SK-N-SH (cell line): ENCODE measurements at regions not wholly inside any gene's neighbourhood (a gene's known extent, or its start where the extent isn't known, plus 50 kb on each side); places are given as distances from the start of the nearest gene placed in this dataset.

Experiments used
- CTCF ChIA-PET: fragments of 300-600, 350-600 bp; formaldehyde crosslinking; extraction: SDS; loops from one replicate; lab custom pipeline; 2021; lab: Yijun Ruan, JAX
- POLR2A ChIA-PET: fragments of 350-600 bp; sonication (Branson Sonifier 250); formaldehyde crosslinking; extraction: SDS; loops from one replicate; lab custom pipeline; 2020; ENCODE audit warnings: antibody characterized with exemption, inconsistent platforms; lab: Yijun Ruan, JAX
- DNase-seq: peaks from one replicate; pipeline ENCODE4 v3.0.0; 2012
- H2AFZ ChIP-seq: fragments of 200-600 bp; sonication (generic); 2 replicates; pipeline ENCODE4 v1.8.1; 2016; ENCODE audit warnings: antibody characterized with exemption, mild to moderate bottlenecking, low read depth
- H3F3A ChIP-seq: fragments of 200-600 bp; sonication (generic); replicated peaks from 2 replicates; pipeline ENCODE3; 2016; ENCODE audit warnings: antibody characterized with exemption, mild to moderate bottlenecking; ENCODE audit not compliant: insufficient read depth
- H3K27ac ChIP-seq, 2 experiments: fragments of 200-500 bp in 1 of 2; fragments of 200-600 bp in 1 of 2; sonication (Bioruptor generic) in 1 of 2; sonication (generic), shearing (Covaris generic) in 1 of 2; 2 replicates each; pipeline versions ENCODE4 v1.5.1 to v1.6.1; 2014 to 2016; ENCODE audit warnings: low read depth in 2 of 2, inconsistent platforms in 1 of 2, low read length in 1 of 2, mild to moderate bottlenecking in 1 of 2, mixed read lengths in 1 of 2
- H3K27me3 ChIP-seq: fragments of 200-600 bp; sonication (generic), shearing (Covaris generic); 2 replicates; pipeline ENCODE4 v1.6.1; 2016; ENCODE audit warnings: mixed run types; ENCODE audit not compliant: insufficient read depth
- H3K36me3 ChIP-seq, 2 experiments: fragments of 200-500 bp in 1 of 2; fragments of 200-600 bp in 1 of 2; sonication (Bioruptor generic) in 1 of 2; sonication (generic) in 1 of 2; replicated peaks in 1 of 2; 2 replicates each; pipeline versions ENCODE3 to v1.5.1; 2014 to 2016; ENCODE audit warnings: low read length in 1 of 2, mild to moderate bottlenecking in 1 of 2; ENCODE audit not compliant: insufficient read depth in 2 of 2, control insufficient read depth in 1 of 2
- H3K4me1 ChIP-seq, 2 experiments: fragments of 200-500 bp in 1 of 2; fragments of 200-600 bp in 1 of 2; sonication (Bioruptor generic) in 1 of 2; sonication (generic), shearing (Covaris generic) in 1 of 2; 2 replicates each; pipeline versions ENCODE4 v1.5.1 to v1.6.1; 2014 to 2016; ENCODE audit warnings: low read depth in 1 of 2, low read length in 1 of 2, mixed run types in 1 of 2; ENCODE audit not compliant: insufficient read depth in 2 of 2, control insufficient read depth in 1 of 2
- H3K4me2 ChIP-seq: fragments of 200-600 bp; sonication (generic), shearing (Covaris generic); 2 replicates; pipeline ENCODE4 v1.6.1; 2017; ENCODE audit warnings: mixed run types
- H3K4me3 ChIP-seq, 2 experiments: fragments of 200-500 bp in 1 of 2; fragments of 200-600 bp in 1 of 2; sonication (Bioruptor generic) in 1 of 2; sonication (generic), shearing (Covaris generic) in 1 of 2; 2 replicates each; pipeline versions ENCODE4 v1.5.1 to v1.8.1; 2014 to 2016; ENCODE audit warnings: low read depth in 2 of 2, inconsistent platforms in 1 of 2, low read length in 1 of 2, mild to moderate bottlenecking in 1 of 2, mixed read lengths in 1 of 2, moderate library complexity in 1 of 2
- H3K79me2 ChIP-seq: fragments of 200-600 bp; sonication (generic); 2 replicates; pipeline ENCODE4 v1.8.1; 2017; ENCODE audit warnings: mild to moderate bottlenecking; ENCODE audit not compliant: insufficient read depth
- H3K9ac ChIP-seq: fragments of 200-600 bp; sonication (generic); 2 replicates; pipeline ENCODE4 v1.6.1; 2017; ENCODE audit warnings: mixed run types
- H3K9me2 ChIP-seq: fragments of 200-600 bp; sonication (generic); 2 replicates; pipeline ENCODE4 v1.6.1; 2017; ENCODE audit warnings: mixed run types
- H3K9me3 ChIP-seq: fragments of 200-600 bp; sonication (generic); 2 replicates; pipeline ENCODE4 v1.6.1; 2017; ENCODE audit warnings: mixed run types, mild to moderate bottlenecking, moderate library complexity
- H4K20me1 ChIP-seq: fragments of 200-600 bp; sonication (generic); 2 replicates; pipeline ENCODE4 v1.6.1; 2017; ENCODE audit warnings: mild to moderate bottlenecking, mixed run types; ENCODE audit not compliant: insufficient read depth
- CHD2 ChIP-seq: fragments of 150-350 bp; IDR thresholded peaks from 2 replicates; pipeline ENCODE4 v1.6.1; 2018; ENCODE audit warnings: low read length; ENCODE audit not compliant: partially characterized antibody
- EZH2phosphoT487 ChIP-seq: fragments of 200-600 bp; sonication (generic); IDR thresholded peaks from 2 replicates; pipeline ENCODE4 v1.6.1; 2017; ENCODE audit warnings: low read depth, mixed run types, mild to moderate bottlenecking, antibody characterized with exemption, moderate library complexity, borderline replicate concordance
- FOSL2 ChIP-seq: IDR thresholded peaks from 2 replicates; pipeline ENCODE4 v1.4.0; 2012; ENCODE audit warnings: low read depth, mild to moderate bottlenecking, moderate library complexity, borderline replicate concordance
- FOXJ3 ChIP-seq: sonication (generic); formaldehyde crosslinking; IDR thresholded peaks from 2 replicates; pipeline ENCODE4 v1.5.1; 2020; ENCODE audit warnings: mild to moderate bottlenecking, missing genetic modification reagents
- GATA2 ChIP-seq: sonication (generic); formaldehyde crosslinking; IDR thresholded peaks from 2 replicates; pipeline ENCODE4 v1.5.0; 2020; ENCODE audit warnings: mild to moderate bottlenecking, missing genetic modification reagents
- IRF3 ChIP-seq: fragments of 150-350 bp; IDR thresholded peaks from 2 replicates; pipeline ENCODE4 v1.6.1; 2016; ENCODE audit warnings: mild to moderate bottlenecking, low read depth, low read length
- JUND ChIP-seq: IDR thresholded peaks from 2 replicates; pipeline ENCODE4 v1.4.0; 2012
- MEF2A ChIP-seq: IDR thresholded peaks from 2 replicates; pipeline ENCODE4 v1.4.0; 2012; ENCODE audit warnings: low read depth, borderline replicate concordance
- MXI1 ChIP-seq: IDR thresholded peaks from 2 replicates; pipeline ENCODE4 v1.6.1; 2012; ENCODE audit warnings: mild to moderate bottlenecking, low read depth, low read length, improper control_type of control experiment
- NFIC ChIP-seq: IDR thresholded peaks from 2 replicates; pipeline ENCODE4 v1.4.0; 2012; ENCODE audit warnings: borderline replicate concordance
- PBX3 ChIP-seq: IDR thresholded peaks from 2 replicates; pipeline ENCODE4; 2012
- POLR2AphosphoS5 ChIP-seq: IDR thresholded peaks from 2 replicates; pipeline ENCODE4 v1.6.1; 2012; ENCODE audit warnings: low read depth, low read length
- RCOR1 ChIP-seq: fragments of 150-350 bp; IDR thresholded peaks from 2 replicates; pipeline ENCODE4 v1.6.1; 2017; ENCODE audit warnings: antibody characterized with exemption, low read length
- RXRA ChIP-seq: IDR thresholded peaks from 2 replicates; pipeline ENCODE4 v1.4.0; 2012; ENCODE audit warnings: low read depth, mild to moderate bottlenecking, borderline replicate concordance
- SIN3A ChIP-seq: IDR thresholded peaks from 2 replicates; pipeline ENCODE4 v1.6.1; 2012; ENCODE audit warnings: low read depth, mild to moderate bottlenecking, low read length, moderate library complexity, borderline replicate concordance
- SMC3 ChIP-seq: IDR thresholded peaks from 2 replicates; pipeline ENCODE4 v1.6.1; 2012; ENCODE audit warnings: low read depth, low read length, improper control_type of control experiment
- TEAD4 ChIP-seq: IDR thresholded peaks from 2 replicates; pipeline ENCODE4 v1.4.0; 2012; ENCODE audit warnings: mild to moderate bottlenecking, borderline replicate concordance; ENCODE audit not compliant: insufficient read depth
- USF1 ChIP-seq: IDR thresholded peaks from 2 replicates; pipeline ENCODE4 v1.4.0; 2012; ENCODE audit warnings: low read depth, borderline replicate concordance
- WGBS: methylation state at CpG from one replicate; pipeline ENCODE4 v1.1.6; 2017; ENCODE audit warnings: low lambda C conversion rate; 5-methylcytosine and 5-hydroxymethylcytosine counted together
- TF ChIP-seq, protein P1 (sequence below): IDR thresholded peaks from 2 replicates; pipeline ENCODE4 v1.4.0; 2012; ENCODE audit warnings: low read depth
- TF ChIP-seq, protein P2 (sequence below): IDR thresholded peaks from 2 replicates; pipeline ENCODE4 v1.4.0; 2012; ENCODE audit warnings: low read depth, borderline replicate concordance

- no peaks in the 10 kb centered on the region for H4K20me1 ChIP-seq
- WGBS = 5% methylated on average over 5 of the region's 5 CpGs
Measured at GRCh38 chr21:15191342-15191741, 126.5 kb upstream of the NRIP1 start.

DNA sequence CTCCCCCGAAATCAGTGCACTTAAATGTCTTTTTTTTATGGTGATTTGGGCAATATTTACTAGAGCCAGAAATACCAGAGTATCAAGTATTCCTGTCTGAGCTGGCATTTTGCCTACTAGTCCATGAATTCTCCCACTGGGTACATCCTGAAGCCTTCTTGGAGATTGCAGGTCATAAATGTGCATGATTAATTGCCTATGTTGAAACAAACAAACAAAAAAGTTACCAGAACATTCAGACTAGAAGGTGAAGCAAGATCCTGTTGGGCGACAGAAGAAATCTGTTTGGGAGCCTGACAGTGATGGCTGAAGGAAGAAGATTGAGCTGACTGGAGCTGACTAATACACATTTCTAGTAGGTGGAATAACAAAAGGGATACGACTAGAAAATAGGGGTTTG, 127.4 kb upstream of the NRIP1 start:
- H3K4me1 ChIP-seq = no peaks in the 10 kb centered on the region
- DNase-seq = no peak
- 4% methylated on average over 3 of the region's 3 CpGs for WGBS
- ChIA-PET CTCF (no interaction called here), POLR2A (no interaction called here)
- no peak overlapping the region for H2AFZ ChIP-seq
- no peak overlapping the region for H3K9ac ChIP-seq
- no peaks in the 10 kb centered on the region for H3K36me3 ChIP-seq
- no peaks in the 10 kb centered on the region; the same call in 1 of the 2 replicates for H3K27me3 ChIP-seq
- H3K27ac ChIP-seq = no peak overlapping the region
- no peaks in the 10 kb centered on the region for H3F3A ChIP-seq
- no peak overlapping the region for H3K4me3 ChIP-seq
- H3K4me2 ChIP-seq = no peak overlapping the region
- no peaks in the 10 kb centered on the region for H3K79me2 ChIP-seq
- no peaks in the 10 kb centered on the region for H3K9me3 ChIP-seq
- H4K20me1 ChIP-seq = no peaks in the 10 kb centered on the region
- no peaks in the 10 kb centered on the region for H3K9me2 ChIP-seq
- TF ChIP-seq, protein P1, sequence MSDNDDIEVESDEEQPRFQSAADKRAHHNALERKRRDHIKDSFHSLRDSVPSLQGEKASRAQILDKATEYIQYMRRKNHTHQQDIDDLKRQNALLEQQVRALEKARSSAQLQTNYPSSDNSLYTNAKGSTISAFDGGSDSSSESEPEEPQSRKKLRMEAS = no peak
- no peak for TF ChIP-seq RCOR1
- no peak for TF ChIP-seq GATA2 (CRISPR knock-in tag)
- TF ChIP-seq, protein P2, sequence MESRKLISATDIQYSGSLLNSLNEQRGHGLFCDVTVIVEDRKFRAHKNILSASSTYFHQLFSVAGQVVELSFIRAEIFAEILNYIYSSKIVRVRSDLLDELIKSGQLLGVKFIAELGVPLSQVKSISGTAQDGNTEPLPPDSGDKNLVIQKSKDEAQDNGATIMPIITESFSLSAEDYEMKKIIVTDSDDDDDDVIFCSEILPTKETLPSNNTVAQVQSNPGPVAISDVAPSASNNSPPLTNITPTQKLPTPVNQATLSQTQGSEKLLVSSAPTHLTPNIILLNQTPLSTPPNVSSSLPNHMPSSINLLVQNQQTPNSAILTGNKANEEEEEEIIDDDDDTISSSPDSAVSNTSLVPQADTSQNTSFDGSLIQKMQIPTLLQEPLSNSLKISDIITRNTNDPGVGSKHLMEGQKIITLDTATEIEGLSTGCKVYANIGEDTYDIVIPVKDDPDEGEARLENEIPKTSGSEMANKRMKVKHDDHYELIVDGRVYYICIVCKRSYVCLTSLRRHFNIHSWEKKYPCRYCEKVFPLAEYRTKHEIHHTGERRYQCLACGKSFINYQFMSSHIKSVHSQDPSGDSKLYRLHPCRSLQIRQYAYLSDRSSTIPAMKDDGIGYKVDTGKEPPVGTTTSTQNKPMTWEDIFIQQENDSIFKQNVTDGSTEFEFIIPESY = no peak
- TF ChIP-seq IRF3 = no peak
- TF ChIP-seq MEF2A = no peak
- no peak for TF ChIP-seq POLR2AphosphoS5
- no peak for TF ChIP-seq SMC3
- TF ChIP-seq JUND = no peak
- no peak for TF ChIP-seq TEAD4
- no peak for TF ChIP-seq FOXJ3
- TF ChIP-seq SIN3A = no peak
- TF ChIP-seq RXRA = no peak

More at GRCh38 chr21:15191342-15191741, 126.5 kb upstream of the NRIP1 start:
- POLR2A ChIA-PET = no interaction called here
- Histone ChIP-seq H3K36me3 (no peaks in the 10 kb centered on the region), H2AFZ (no peak overlapping the region), H3K9ac (no peak overlapping the region), H3K4me1 (no peaks in the 10 kb centered on the region), H3K4me3 (no peak overlapping the region), H3K27me3 (no peaks in the 10 kb centered on the region; the same call in 1 of the 2 replicates), H3K79me2 (no peaks in the 10 kb centered on the region), H3K4me2 (no peak overlapping the region), H3K9me3 (no peaks in the 10 kb centered on the region), H3F3A (no peaks in the 10 kb centered on the region), H3K9me2 (no peaks in the 10 kb centered on the region), H3K27ac (no peak overlapping the region)
- TF ChIP-seq PBX3 (no peak), IRF3 (no peak), MXI1 (no peak), NFIC (no peak), EZH2phosphoT487 (no peak), GATA2 (CRISPR knock-in tag) (no peak), USF1 (no peak), FOSL2 (no peak), CHD2 (no peak)
- no peak for DNase-seq
- CTCF ChIA-PET = no interaction called here
